Cardiac septum (tissue), 1 donor: ENCODE measurements at regions not wholly inside any gene's neighbourhood (a gene's known extent, or its start where the extent isn't known, plus 50 kb on each side); places are given as distances from the start of the nearest gene placed in this dataset.
"Not testable (repeated sequence)": the region's sequence is repeated elsewhere in the genome, so short reads cannot be mapped to it uniquely, and the experiment has no call there.

Source experiments
- DNase-seq: peaks from one replicate; pipeline ENCODE4 v3.0.0-alpha.2; 2020; ENCODE audit warnings: low spot score
- intact Hi-C: fragments of 100-400 bp; cut with DNase I; formaldehyde crosslinking; loops from one replicate; pipeline ENCODE4 v1.14.0; 2022
- donor health status: DM: no; HTN: no; CAD: no.

DNA sequence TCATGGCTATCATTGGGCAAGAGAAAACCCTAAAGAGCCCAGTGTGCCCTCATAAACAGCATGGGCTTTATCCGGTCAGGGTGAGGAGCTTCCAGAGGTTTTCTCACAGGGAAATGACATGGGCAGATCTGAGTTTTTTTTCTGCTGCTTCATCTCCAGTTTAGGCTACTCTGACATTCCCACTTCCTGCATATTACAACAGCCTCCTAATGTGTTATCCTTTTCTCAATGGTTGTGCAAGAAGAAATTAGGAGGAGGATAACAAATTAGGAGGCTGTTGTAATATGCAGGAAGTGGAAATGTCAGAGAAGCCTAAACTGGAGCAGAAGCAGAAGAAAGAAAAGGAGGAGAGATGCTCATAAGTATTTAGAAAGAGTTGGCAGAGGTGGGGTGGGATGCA is 175.6 kb downstream of the MTHFS start:
- no peak for DNase-seq
- intact Hi-C loops, result no loop called here

DNA sequence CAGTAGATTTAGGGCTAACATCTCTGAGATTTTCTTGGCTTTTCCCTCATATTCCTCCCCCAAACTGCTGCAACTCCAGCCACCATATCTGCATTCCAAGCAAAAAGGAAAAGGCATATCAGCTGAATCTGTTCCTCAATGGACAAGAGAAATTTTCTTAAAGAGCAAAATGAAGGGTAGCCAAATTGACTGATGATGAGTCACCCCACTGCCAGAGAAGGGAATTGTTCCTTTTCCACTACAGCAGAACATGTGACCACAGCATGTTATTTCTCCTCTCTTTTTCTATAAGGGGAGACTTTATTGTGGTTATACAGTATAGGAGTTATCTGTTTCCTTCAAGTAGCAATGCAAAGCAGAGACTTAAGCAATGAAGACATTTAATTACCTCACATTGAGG is 172.5 kb downstream of the MTHFS start:
- intact Hi-C loops, result no loop called here
- DNase-seq, result no peak

DNA sequence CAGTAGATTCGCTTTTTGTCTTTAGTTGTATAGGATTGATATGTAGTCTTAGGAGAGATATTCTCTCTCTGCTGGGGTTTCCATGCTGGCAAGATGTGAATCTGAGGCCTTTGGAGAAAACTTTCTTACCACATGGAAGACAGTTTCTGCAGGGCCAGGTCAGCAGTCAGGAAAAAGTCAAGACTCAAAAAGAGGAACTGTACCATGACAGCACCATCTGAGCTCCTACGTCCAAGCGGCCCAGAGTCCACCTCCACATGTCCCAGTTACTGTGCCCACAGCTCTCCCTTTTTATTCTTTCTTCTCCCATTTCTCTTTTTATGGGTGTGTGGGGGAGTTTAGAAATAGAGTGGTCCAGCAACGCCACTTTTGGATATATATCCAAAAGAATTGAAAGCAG is 172.0 kb downstream of the MTHFS start:
- intact Hi-C loops, result no loop called here
- no peak for DNase-seq

DNA sequence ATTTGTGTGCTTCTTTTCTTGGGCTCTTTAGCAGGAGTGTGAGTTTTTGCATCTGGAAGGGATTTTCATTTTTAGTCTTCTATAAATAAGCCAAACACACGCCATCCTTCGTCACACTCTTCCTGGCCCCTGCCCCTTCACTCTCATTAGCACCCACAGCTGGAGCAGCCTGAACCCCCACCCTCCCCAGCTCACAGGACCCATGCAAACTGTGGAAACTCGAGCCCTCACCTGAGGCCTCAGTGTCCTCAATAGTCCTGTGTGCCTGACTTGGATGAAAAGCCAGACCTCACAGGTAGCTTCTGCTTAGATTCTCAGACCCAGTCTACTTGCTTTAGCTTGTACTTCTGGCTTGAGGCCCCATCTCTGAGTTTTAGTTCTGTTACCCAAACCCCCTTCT is 167.9 kb downstream of the MTHFS start:
- no peak for DNase-seq

DNA sequence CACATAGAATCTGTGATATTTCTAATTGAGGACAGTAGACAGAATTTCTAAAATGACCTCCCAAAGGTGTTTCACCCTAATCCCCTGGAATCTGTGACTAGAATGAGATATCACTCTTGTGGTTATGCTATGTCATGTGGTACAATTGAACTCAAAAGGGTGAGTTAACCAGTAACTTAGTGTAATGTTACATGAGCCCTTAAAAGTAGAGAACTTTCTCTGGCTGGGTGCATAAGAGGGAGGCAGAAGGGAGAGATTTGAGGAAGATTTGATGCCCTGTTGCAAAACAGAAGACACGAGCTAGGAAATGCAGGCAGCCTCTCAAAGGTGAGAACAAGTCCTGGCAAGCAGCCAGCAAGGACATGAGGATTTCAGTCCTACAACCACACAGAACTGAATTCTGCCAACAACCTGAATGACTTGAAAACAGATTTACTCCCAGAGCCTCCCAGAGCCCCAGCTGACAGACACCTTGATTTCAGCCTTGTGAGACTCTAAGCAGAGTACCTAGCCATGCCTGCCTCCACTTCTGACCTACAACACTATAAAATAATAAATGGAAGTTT is 160.3 kb downstream of the MTHFS start:
- intact Hi-C loops, result no loop called here
- DNase-seq, result no peak

More for the DNA sequence above, 167.9 kb downstream of the MTHFS start:
- intact Hi-C loops, result no loop called here

DNA sequence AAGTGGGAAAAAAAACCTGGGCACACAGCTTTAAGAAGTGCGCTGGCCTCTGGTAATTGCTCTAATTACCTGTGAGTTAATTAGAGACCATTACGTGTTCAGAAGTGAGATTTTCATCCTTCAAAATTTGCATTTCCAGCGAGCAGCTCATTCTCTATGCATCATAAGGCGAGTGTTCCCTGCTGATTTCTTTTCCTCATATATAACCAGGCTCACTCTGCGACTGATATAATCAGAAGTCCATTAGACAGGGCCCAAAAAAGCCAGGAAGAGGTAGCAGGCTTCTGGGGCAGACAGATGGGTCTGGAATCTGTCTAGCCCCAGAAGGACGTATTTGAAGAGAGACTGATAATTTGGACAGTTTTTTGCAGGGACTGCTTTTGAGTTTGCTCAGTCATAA is 158.7 kb downstream of the MTHFS start:
- intact Hi-C loops, result no loop called here
- DNase-seq, result no peak

DNA sequence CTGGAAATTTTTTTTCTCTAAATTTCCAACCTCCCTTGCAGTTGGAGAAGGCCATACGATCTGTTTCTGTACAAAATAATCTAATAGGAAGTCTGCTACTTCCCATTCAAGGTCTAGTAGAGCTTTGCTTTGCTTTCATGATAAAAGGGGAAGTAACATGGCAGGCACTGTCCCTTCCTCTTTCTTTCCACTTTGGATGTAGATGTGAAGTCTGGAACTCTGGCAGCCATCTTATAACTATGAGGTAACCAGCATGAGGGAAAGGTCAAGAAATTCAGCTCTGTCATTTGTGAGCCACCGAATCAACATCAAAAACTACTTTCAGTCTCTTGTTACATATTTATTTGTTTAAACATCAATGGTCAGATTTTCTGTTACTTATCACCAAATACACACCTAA is 156.3 kb downstream of the MTHFS start:
- DNase-seq, result no peak
- intact Hi-C loops, result no loop called here

DNA sequence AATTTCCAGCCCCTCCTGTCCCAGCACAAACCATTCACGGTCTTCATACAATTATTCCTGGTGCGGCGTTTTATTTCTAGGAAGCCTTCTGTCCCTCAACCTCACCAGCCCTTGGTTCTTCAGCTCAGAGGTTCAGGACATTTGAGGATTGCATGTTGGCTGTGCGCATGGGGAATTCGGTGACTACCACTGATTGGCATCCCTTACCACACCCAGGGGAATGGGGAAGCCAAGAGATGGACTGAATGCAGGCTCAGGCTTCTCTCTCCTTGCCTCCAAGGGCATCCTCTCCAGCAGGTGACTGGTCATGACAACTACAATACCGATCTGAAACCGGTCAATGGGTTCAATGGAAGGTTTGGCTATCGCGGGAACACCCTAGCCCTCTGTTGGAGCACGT is 153.8 kb downstream of the MTHFS start:
- DNase-seq, result no peak
- intact Hi-C loops, result no loop called here

DNA sequence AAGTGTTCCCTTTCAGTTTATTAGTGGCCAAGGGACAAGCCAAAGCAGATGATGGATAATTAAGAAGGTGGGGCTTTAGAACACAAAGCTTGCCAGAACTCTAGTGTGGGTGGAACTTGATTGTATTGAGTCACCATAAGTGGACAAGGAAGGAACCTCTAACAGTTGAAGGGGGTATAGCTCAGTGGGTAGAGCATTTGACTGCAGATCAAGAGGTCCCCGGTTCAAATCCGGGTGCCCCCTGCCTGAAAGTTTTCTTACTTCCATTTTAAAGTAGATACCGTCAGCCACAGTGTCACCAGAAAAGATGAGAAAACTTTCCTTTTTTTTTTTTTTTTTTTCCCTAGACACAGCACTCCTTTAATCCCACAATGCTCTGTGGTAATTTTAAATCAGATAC is 152.3 kb downstream of the MTHFS start:
- not testable (repeated sequence) for DNase-seq

DNA sequence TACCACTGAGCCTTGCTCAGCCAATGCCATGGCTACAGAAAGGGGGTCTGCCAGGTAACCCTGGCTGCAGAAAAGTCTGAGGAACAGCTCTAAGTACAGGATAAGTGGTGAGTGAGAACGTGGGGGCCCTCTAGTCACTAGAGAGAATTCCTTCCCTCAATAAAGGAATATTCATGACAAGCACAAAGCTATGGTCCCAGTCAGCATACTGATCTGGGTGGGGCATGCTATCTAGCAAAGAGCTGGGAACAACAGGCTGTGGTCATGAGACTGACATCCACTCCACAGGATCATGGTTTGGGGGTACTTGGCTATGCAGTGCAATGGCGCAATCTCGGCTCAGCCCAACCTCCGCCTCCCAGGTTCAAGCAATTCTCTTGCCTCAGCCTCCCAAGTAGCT is 140.4 kb downstream of the MTHFS start:
- no peak for DNase-seq
- intact Hi-C loops, result no loop called here

More for the DNA sequence above, 152.3 kb downstream of the MTHFS start:
- intact Hi-C loops, result not testable (repeated sequence)

DNA sequence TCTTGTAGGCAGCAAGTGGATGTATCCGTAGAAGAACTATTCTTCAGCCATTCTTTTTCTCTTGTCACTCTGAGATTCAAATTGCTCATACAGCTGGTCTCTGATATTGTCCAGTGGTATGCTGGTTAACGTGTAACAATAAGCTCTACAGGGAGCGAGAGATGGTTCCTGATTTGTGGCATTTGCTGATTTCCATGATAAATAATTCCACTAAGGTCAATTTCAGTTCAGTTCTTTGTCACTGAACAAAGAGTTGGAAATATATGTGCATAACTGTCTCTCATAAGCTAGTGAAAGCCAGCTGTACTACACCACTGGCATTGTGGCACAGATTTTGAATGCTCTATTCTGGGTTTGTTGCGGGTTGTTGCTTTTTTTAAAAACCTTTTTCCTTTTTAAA is 131.7 kb downstream of the MTHFS start:
- no peak for DNase-seq
- intact Hi-C loops, result no loop called here

DNA sequence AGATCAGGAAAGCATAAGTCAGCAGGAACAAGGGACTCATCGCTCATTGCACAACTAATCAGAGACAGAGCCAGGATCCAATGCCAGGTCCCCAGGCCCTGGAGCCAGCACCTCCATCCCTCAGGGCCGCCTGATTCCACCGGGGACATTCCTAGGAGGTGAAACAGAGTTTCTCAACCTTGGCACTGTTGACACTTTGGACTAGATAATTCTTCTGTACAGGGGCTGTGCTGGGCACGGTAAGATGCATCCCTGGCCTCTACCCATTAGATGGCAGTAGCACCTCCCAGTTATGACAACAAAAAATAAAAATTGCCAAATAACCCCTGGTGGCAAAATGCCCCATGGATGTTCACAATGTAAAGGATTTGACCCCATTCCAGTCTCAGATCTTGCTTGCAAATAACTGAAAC is 127.7 kb downstream of the MTHFS start:
- intact Hi-C loops, result no loop called here
- no peak for DNase-seq

DNA sequence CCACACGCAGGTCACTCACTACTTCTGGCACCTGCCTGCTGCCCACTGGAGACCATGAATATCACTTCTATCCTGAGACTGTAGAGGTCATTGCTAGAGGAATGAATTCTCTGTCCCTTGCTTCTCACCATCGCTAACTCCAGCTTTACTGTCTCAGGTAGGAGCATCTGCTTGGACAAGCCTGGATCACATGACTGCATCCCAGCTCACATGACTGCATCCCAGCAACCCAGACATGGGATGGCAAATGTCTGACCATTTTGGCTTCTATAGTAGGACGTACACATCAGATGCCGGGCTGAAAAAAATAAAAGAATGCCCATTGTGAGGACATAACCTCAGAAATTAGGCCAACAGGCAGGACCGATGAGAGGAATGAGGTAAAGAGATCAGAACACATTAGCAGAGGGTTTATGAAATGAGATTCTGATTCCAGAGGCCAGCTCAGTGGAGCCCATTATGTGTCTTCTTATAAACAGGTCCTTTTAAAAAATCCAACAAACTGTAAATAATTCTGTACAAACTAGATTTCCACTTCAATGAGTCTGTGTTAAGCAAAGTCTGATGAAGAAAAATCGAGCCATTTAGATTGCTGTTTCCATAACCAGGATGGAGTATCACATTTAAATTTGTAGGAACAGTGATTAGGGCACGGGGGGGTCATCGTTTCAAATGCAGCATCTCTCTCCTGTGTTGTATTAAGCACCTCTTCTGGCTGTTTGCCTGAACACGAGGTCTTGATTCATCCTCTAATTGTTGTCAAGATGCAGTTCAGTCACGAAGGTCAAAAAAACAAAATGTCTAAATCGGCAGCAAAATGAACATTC is 126.7 kb downstream of the MTHFS start:
- no peak for DNase-seq
- intact Hi-C loops, result no loop called here

DNA sequence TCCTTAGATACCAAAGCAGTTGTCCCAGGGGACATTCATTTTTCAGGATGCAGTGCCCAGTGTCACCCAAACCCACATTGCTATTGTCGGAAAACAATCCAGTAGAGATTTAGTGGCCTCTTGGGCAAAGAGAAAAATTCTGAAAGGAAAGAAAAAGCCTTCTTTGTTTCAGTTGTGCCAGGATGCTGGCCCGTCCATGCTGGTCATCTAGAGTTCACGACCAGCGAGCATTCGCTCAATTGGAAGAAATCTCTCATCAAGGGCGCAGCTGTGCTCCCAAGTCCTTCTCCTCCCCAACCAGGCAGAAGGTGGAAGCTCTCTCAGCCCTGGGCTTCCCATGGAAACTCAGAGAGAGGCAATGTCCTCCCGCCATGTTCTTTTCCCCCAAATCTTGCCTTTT is 123.7 kb downstream of the MTHFS start:
- no peak for DNase-seq
- intact Hi-C loops, result no loop called here

DNA sequence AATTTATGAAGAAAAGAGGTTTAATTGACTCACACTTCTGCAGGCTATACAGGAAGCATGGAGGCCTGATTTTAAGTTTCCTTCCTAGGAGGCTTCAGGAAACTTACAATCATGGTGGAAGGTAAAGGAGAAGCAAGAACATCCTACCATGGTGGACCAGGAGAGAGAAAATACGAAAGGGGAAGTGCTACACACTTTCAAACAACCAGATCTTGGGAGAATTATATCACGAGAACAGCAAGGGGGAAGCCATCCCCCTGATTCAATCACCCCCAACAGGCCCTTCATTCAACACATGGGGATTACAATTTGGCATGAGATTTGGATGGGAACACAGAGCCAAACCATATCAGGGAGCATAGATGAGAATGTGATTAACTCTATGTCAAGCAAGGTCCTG is 121.0 kb downstream of the MTHFS start:
- DNase-seq, result no peak
- intact Hi-C loops, result no loop called here

DNA sequence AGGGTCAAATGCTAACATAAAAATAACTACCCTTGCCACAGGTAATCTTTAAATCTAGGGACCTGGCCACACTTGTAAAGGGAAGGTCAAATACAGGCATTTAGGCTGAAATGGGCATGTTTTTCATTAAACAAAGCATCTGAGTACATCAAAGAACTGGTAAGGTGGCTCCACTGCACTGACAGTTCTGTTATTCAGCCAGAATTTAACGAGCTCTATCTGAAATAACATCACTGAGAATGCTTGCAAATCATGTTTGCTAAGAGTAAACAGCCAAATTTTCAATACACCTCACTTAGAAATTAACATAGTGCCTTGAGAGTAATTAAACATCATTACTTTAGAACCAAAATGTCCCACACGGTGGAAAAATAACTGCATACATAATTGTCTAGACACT is 118.9 kb downstream of the MTHFS start:
- DNase-seq, result no peak
- intact Hi-C loops, result no loop called here

DNA sequence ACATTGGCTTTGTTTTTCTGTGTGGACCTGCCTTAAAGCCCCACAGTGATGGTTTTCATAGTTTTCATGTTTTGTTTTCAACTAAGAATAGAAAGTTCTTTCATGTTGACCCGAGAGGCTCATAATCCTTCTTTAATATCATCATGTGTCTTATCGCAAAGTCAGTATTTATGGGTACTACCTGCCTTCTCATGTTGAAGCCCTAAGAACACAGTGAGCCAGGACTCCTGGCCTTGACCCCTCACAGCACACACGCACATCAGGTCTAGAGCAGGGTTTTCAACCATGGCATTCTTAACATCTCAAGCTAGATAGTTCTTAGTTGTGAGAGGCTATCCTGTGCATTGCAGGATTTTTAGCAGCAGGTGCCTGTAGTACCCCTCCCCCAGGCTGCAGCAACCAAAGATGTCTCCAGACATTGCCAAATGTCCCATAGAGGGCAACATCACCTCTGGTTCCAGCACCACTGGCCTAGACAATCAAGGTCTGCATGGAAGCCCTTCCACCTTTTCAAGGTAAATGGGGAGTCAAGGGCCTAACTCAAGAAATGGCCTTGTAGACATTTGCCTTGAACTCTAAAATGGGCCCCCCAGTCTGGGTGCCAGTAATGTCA is 118.3 kb downstream of the MTHFS start:
- DNase-seq, result no peak
- intact Hi-C loops, result no loop called here

DNA sequence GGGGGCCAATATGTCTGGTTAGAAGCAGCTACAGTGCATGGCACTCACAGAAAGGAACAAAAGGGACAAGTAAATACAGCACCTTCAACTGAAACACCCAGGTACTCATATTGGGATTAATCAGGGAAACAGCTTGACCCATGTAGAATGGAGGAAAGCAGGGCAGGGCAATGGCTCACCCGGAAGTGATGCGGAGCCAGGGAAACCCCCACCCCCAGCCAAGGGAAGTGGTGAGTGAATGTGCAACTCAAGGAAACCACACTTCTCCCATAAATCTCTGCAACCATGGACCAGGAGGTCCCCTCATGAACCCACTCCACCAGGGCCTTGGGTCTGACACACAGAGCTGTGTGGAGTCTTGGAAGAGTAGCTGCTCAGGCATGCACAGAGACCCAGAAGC is 117.1 kb downstream of the MTHFS start:
- DNase-seq, result no peak
- intact Hi-C loops, result no loop called here

DNA sequence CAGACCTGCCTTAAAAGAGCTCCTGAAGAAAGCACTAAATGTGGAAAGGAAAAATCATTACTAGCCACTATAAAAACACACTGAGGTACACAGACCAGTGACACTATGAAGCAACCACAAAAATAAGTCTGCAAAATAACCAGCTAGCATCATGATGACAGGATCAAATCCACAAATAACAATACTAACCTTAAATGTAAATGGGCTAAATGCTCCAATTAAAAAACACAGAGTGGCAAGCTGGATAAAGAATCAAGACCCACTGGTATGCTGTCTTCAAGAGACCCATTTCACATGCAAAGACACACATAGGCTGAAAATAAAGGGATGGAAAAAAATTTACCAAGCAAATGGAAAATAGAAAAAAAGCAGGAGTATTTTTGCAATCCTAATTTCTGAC is 114.5 kb downstream of the MTHFS start:
- intact Hi-C loops, DNase-seq: not testable (repeated sequence)
